ENCODE measurements at regions not wholly inside any gene's neighbourhood (a gene's known extent, or its start where the extent isn't known, plus 50 kb on each side); places are given as distances from the start of the nearest gene placed in this dataset.

DNA sequence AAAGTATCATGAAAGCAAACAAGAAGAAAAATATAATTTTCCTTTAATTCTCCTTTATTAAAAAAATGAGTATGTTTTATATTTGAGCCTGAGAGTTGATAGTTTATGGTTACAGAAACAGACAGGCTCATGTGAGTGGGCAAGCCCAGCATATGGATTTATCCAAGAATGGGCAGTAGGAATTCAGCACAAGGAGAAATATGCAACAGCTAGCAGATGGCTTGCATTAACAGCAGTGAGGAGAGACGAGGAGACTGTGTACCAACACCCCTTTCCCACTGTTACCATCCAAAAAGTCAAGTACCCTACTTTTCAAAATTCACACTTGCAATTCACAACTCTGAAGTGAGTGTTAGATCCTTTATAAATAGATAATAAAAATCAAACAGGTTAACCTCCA is 1760.2 kb upstream of the TENM3 start:
- no peak for TF ChIP-seq CTCF (conservative IDR thresholded peaks at IDR 0.05; ENCODE audit: low read depth, low read length)
- Histone ChIP-seq H3K4me3 (IDR thresholded peaks at IDR 0.05; ENCODE audit: insufficient read depth, low read depth, low read length) (no peak overlapping the region), H2AFZ (ENCODE audit: low read depth) (no peak overlapping the region), H3K27me3 (ENCODE audit: insufficient read depth, low read depth) (no peaks in the 10 kb centered on the region), H3K36me3 (ENCODE audit: insufficient read depth) (no peaks in the 10 kb centered on the region), H3K4me1 (ENCODE audit: low read depth, poor library complexity, severe bottlenecking) (peaks cover 37% of the 10 kb centered on the region), H4K20me1 (ENCODE audit: insufficient read depth) (no peaks in the 10 kb centered on the region), H3K27ac (no peak overlapping the region), H3K4me2 (no peak overlapping the region), H3K9ac (no peak overlapping the region), H3K79me2 (ENCODE audit: insufficient read depth, low read depth) (no peaks in the 10 kb centered on the region)

DNA sequence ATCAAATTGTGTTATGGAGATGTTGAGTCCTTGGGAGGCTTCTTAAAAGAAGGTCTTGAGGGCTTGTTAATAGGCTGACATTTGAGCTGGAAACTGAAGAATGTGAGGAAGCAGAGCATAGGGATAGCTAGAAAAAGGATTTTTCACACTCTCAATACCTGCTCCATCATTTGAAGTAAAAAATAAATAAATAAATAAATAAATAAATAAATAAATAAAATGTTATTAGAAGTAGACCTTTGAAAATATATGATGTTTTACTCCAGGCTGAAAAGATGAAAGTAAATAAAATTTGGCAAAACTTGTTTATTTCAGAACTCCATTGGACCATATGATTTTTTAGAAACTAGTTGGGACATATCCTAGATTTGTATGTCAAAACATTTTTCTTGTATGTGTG is 1757.8 kb upstream of the TENM3 start:
- no peak overlapping the region for H3K9ac ChIP-seq
- H2AFZ ChIP-seq (ENCODE audit: low read depth), result no peak overlapping the region
- H3K4me2 ChIP-seq, result no peak overlapping the region
- H3K36me3 ChIP-seq (ENCODE audit: insufficient read depth), result no peaks in the 10 kb centered on the region
- no peaks in the 10 kb centered on the region for H4K20me1 ChIP-seq (ENCODE audit: insufficient read depth)
- H3K27me3 ChIP-seq (ENCODE audit: insufficient read depth, low read depth), result no peaks in the 10 kb centered on the region
- no peak for TF ChIP-seq CTCF (conservative IDR thresholded peaks at IDR 0.05; ENCODE audit: low read depth, low read length)
- no peaks in the 10 kb centered on the region for H3K79me2 ChIP-seq (ENCODE audit: insufficient read depth, low read depth)
- H3K4me1 ChIP-seq (ENCODE audit: low read depth, poor library complexity, severe bottlenecking), result peaks cover 41% of the 10 kb centered on the region
- no peak overlapping the region for H3K4me3 ChIP-seq (IDR thresholded peaks at IDR 0.05; ENCODE audit: insufficient read depth, low read depth, low read length)
- H3K27ac ChIP-seq, result no peak overlapping the region

GRCh38 chr4:180486342-180486741 is 1756.9 kb upstream of the TENM3 start:
- no peaks in the 10 kb centered on the region for H3K36me3 ChIP-seq (ENCODE audit: insufficient read depth)
- no peaks in the 10 kb centered on the region for H4K20me1 ChIP-seq (ENCODE audit: insufficient read depth)
- peaks cover 41% of the 10 kb centered on the region for H3K4me1 ChIP-seq (ENCODE audit: low read depth, poor library complexity, severe bottlenecking)
- no peak overlapping the region for H3K4me3 ChIP-seq (IDR thresholded peaks at IDR 0.05; ENCODE audit: insufficient read depth, low read depth, low read length)
- no peak for TF ChIP-seq CTCF (conservative IDR thresholded peaks at IDR 0.05; ENCODE audit: low read depth, low read length)
- H3K9ac ChIP-seq, result peak overlapping the region; percentile 16; the same call in 1 of the 2 replicates
- H3K4me2 ChIP-seq, result peak overlapping the region; percentile 63
- H3K79me2 ChIP-seq (ENCODE audit: insufficient read depth, low read depth), result no peaks in the 10 kb centered on the region
- no peaks in the 10 kb centered on the region for H3K27me3 ChIP-seq (ENCODE audit: insufficient read depth, low read depth)
- peak overlapping the region; percentile 64 for H2AFZ ChIP-seq (ENCODE audit: low read depth)
- peak overlapping the region; percentile 78 for H3K27ac ChIP-seq

GRCh38 chr4:180489787-180490186 is 1753.4 kb upstream of the TENM3 start:
- Histone ChIP-seq H3K36me3 (ENCODE audit: insufficient read depth) (no peaks in the 10 kb centered on the region), H4K20me1 (ENCODE audit: insufficient read depth) (no peaks in the 10 kb centered on the region), H3K79me2 (ENCODE audit: insufficient read depth, low read depth) (no peaks in the 10 kb centered on the region), H3K4me2 (no peak overlapping the region), H3K4me3 (IDR thresholded peaks at IDR 0.05; ENCODE audit: insufficient read depth, low read depth, low read length) (no peak overlapping the region), H3K27me3 (ENCODE audit: insufficient read depth, low read depth) (no peaks in the 10 kb centered on the region), H3K4me1 (ENCODE audit: low read depth, poor library complexity, severe bottlenecking) (peaks cover 34% of the 10 kb centered on the region), H3K9ac (no peak overlapping the region), H2AFZ (ENCODE audit: low read depth) (no peak overlapping the region), H3K27ac (no peak overlapping the region)
- no peak for TF ChIP-seq CTCF (conservative IDR thresholded peaks at IDR 0.05; ENCODE audit: low read depth, low read length)

All from KMS-11 (cell line).